Sigmoid colon (tissue), 6 donors: ENCODE measurements at regions not wholly inside any gene's neighbourhood (a gene's known extent, or its start where the extent isn't known, plus 50 kb on each side); places are given as distances from the start of the nearest gene placed in this dataset.
A peak's percentile ranks its signal among the peaks of the same experiment; 100 is the strongest.

Source experiments
- DNase-seq: peaks from one replicate; pipeline ENCODE4 v3.0.0-alpha.2; 2019
- H3K27ac ChIP-seq, 4 donors: fragments of 200-600 bp; sonication (generic); one replicate each; pipeline ENCODE4 v1.5.1; 2016 to 2019; ENCODE audit warnings: mild to moderate bottlenecking in 1 of 4
- H3K27me3 ChIP-seq, 3 donors: fragments of 200-600 bp; sonication (generic); one replicate each; pipeline ENCODE4 v1.5.1; 2019; ENCODE audit warnings: mild to moderate bottlenecking in 1 of 3
- H3K36me3 ChIP-seq, 4 donors: fragments of 200-600 bp; sonication (generic); one replicate each; pipeline ENCODE4 v1.5.1; 2016 to 2019
- H3K4me1 ChIP-seq, 4 donors: fragments of 200-600 bp; sonication (generic); one replicate each; pipeline ENCODE4 v1.5.1; 2017 to 2019
- H3K4me3 ChIP-seq, 4 donors: fragments of 200-600 bp; sonication (generic); one replicate each; pipeline ENCODE4 v1.5.1; 2017 to 2019; ENCODE audit warnings: mild to moderate bottlenecking in 2 of 4, moderate library complexity in 1 of 4
- H3K9me3 ChIP-seq, 4 donors: fragments of 200-600 bp in 3 of 4; sonication (generic) in 3 of 4; one replicate each; pipeline versions ENCODE4 v1.5.1 to v1.6.1; 2013 to 2019
- EP300 ChIP-seq, 4 donors: sonication (generic); formaldehyde crosslinking; IDR thresholded peaks; one replicate each; pipeline ENCODE4 v1.6.1; 2017; ENCODE audit warnings: antibody characterized with exemption in 4 of 4
- POLR2A ChIP-seq, 2 donors: fragments of 450-650 bp; IDR thresholded peaks; one replicate each; pipeline ENCODE4 v1.6.1; 2016; ENCODE audit warnings: antibody characterized with exemption in 2 of 2, mild to moderate bottlenecking in 2 of 2, moderate library complexity in 2 of 2
- POLR2AphosphoS5 ChIP-seq, 4 donors: sonication (generic); formaldehyde crosslinking; IDR thresholded peaks; one replicate each; pipeline ENCODE4 v1.6.1; 2017; ENCODE audit warnings: antibody characterized with exemption in 4 of 4
- WGBS, 2 donors: extraction: QIAGEN DNeasy Blood & Tissue Kit; methylation state at CpG; one replicate each; pipeline ENCODE4 v1.1.7; 2013; 5-methylcytosine and 5-hydroxymethylcytosine counted together
- intact Hi-C: fragments of 100-400 bp; cut with DNase I; formaldehyde crosslinking; loops from one replicate; pipeline ENCODE4 v1.15.1; 2023
- TF ChIP-seq, protein P1 (sequence below), 4 experiments: fragments of 450-650 bp in 3 of 4; fragments of 200-600 bp in 1 of 4; IDR thresholded peaks; one replicate each; pipeline ENCODE4 v1.5.1; 2016 to 2019; ENCODE audit warnings: antibody characterized with exemption in 4 of 4, mild to moderate bottlenecking in 3 of 4, moderate library complexity in 2 of 4
- donor health status: healthy with polysubstance abuse.
- donor health status: healthy.

DNA sequence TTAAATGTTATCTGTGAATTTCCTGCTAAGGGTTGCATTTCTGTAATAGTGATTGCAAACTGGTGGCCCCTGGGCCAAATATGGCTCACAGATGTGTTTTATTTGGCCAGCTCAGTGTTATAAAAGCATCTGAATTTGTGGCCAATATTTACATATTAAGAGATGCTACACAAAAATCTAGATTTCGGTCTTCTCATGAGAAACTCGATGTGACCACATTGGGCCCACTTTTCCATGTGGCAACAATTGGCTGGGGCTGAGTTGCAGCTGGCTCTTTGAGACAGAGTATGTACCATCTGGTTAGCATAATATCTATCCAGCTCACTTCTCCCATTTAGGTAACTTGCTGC, 244.5 kb upstream of the POU2AF2 start:
- H3K4me1 ChIP-seq, result peaks cover 0 to 8% (median 6%) of the 10 kb centered on the region in 4 donors
- no peak overlapping the region for H3K27ac ChIP-seq
- no peak overlapping the region for H3K4me3 ChIP-seq
- no peaks in the 10 kb centered on the region for H3K9me3 ChIP-seq
- H3K27me3 ChIP-seq, result no peaks in the 10 kb centered on the region
- H3K36me3 ChIP-seq, result no peaks in the 10 kb centered on the region
- 78 to 80% methylated on average over 2 of the region's 2 CpGs for WGBS, 2 donors
- no peak for DNase-seq
- TF ChIP-seq EP300 (IDR thresholded peaks at IDR 0.05) (no peak), POLR2AphosphoS5 (IDR thresholded peaks at IDR 0.05) (no peak), POLR2A (IDR thresholded peaks at IDR 0.05) (no peak)
- TF ChIP-seq, protein P1, sequence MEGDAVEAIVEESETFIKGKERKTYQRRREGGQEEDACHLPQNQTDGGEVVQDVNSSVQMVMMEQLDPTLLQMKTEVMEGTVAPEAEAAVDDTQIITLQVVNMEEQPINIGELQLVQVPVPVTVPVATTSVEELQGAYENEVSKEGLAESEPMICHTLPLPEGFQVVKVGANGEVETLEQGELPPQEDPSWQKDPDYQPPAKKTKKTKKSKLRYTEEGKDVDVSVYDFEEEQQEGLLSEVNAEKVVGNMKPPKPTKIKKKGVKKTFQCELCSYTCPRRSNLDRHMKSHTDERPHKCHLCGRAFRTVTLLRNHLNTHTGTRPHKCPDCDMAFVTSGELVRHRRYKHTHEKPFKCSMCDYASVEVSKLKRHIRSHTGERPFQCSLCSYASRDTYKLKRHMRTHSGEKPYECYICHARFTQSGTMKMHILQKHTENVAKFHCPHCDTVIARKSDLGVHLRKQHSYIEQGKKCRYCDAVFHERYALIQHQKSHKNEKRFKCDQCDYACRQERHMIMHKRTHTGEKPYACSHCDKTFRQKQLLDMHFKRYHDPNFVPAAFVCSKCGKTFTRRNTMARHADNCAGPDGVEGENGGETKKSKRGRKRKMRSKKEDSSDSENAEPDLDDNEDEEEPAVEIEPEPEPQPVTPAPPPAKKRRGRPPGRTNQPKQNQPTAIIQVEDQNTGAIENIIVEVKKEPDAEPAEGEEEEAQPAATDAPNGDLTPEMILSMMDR (IDR thresholded peaks at IDR 0.05), result no peak
- intact Hi-C loops, result no loop called here

DNA sequence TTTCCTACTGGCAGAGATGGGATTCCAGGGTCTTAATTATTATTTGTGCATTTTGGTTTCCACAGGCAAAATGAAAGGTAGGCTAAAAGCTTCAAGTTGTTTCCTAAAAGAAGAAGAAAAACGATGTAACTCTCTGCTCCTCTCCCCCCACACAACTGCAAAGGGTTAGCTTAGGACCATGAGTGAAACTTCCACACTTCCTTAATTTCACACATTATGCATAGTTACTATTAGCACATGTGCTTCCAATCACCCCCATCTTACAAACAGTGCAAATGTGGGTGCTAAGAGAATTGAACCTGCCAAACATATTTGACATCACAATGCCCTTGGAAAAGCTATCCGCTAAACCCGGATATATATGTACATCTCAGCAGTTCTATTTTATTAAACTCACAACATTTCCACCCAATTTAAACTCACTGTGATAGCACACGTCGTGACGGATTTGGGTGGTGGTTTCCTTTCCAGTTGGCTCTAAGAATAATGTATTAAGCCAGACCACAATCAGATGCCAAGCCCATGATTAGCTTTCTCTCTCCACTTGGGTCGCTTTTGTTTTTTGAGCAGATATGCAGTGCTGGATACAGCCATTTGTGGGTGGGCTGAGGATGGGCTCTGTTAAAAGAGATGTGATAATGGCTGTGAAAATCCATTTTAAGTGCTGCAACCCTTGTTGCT, 245.0 kb upstream of the POU2AF2 start:
- TF ChIP-seq EP300 (IDR thresholded peaks at IDR 0.05) (no peak), POLR2AphosphoS5 (IDR thresholded peaks at IDR 0.05) (no peak), POLR2A (IDR thresholded peaks at IDR 0.05) (no peak)
- TF ChIP-seq, protein P1 (IDR thresholded peaks at IDR 0.05), result no peak
- WGBS, 2 donors, result 82 to 90% methylated on average over 7 of the region's 7 CpGs
- no peak for DNase-seq

DNA sequence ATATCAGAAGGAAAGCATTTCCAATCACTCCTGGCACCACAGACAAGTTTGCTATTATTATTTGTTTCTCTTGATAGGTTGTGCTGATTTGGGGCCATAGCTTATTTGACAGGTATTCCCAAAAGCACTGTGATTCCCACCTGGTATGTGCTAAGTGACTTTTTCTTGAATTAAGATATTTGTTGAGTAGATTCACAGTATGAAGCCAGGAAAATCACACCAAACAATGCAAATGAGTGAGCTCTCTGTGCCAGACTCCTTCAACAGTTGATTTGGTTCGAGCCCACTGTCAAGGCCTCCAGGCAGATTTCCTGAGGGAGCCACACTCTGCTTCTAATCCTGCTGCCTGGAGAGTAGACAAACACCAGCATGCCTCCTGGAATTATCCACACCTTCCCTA, 253.0 kb upstream of the POU2AF2 start:
- intact Hi-C loops, result no loop called here
- Histone ChIP-seq H3K27me3 (no peaks in the 10 kb centered on the region), H3K36me3 (no peaks in the 10 kb centered on the region), H3K4me1 (peaks cover 0 to 35% (median 25%) of the 10 kb centered on the region in 4 donors), H3K27ac (peak overlapping the region in 2 of 4 donors; percentile 58 to 61), H3K4me3 (no peak overlapping the region), H3K9me3 (no peaks in the 10 kb centered on the region)
- TF ChIP-seq EP300 (IDR thresholded peaks at IDR 0.05) (no peak), POLR2A (IDR thresholded peaks at IDR 0.05) (no peak)
- no peak for DNase-seq
- WGBS, 2 donors, result 75 to 95% methylated on average over 1 of the region's 1 CpG

More for the DNA sequence above, 245.0 kb upstream of the POU2AF2 start:
- no peak overlapping the region for H3K4me3 ChIP-seq
- no peaks in the 10 kb centered on the region for H3K9me3 ChIP-seq
- H3K27ac ChIP-seq, result no peak overlapping the region
- no peaks in the 10 kb centered on the region for H3K36me3 ChIP-seq
- intact Hi-C loops, result no loop called here
- peaks cover 0 to 5% (median 5%) of the 10 kb centered on the region in 4 donors for H3K4me1 ChIP-seq
- no peaks in the 10 kb centered on the region for H3K27me3 ChIP-seq

DNA sequence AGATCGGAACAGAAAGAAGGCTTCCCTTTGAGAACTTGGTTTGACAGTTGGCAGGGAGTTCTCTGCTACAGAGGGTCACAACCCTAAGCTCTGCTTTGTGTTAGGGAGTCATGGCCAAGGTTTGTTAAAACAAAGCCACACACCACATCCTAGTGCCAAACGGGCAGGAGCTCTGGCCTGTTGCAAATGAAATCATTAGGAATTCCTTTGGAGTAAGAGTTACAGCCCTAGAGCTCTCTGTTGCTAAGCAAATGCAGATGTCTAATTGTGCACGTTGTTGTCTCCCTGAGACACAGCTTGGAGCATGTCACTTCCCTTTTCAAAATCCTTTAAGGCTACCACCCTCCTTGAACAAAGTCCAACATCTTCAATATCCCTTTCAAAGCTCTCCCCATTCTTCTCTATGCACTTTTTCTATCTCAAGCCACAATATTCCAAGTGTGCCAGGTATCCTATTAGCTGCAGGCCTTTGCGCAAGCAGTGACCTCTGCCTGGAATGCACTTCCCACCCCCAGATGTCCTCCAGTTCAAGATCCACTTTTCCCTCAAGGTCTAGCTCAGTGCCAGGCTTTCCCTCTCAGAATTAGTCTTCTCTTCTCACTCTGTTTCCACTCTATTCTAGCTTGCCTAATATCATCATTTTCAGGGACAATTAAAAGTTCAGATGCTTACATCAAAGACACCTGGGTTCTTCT, 253.7 kb upstream of the POU2AF2 start:
- no peaks in the 10 kb centered on the region for H3K27me3 ChIP-seq
- DNase-seq, result peak; percentile 75
- TF ChIP-seq POLR2AphosphoS5 (IDR thresholded peaks at IDR 0.05) (peak; percentile 45 to 92 (median 80)), POLR2A (IDR thresholded peaks at IDR 0.05) (no peak), EP300 (IDR thresholded peaks at IDR 0.05) (peak in 1 of 4 donors; percentile 59)
- TF ChIP-seq, protein P1 (IDR thresholded peaks at IDR 0.05), result no peak
- peak overlapping the region in 3 of 4 donors; percentile 13 to 61 (median 58) for H3K27ac ChIP-seq
- intact Hi-C loops, result no loop called here
- H3K9me3 ChIP-seq, result no peaks in the 10 kb centered on the region
- H3K4me3 ChIP-seq, result no peak overlapping the region
- peaks cover 0 to 35% (median 25%) of the 10 kb centered on the region in 4 donors for H3K4me1 ChIP-seq
- 71 to 79% methylated on average over 4 of the region's 4 CpGs for WGBS, 2 donors
- H3K36me3 ChIP-seq, result no peaks in the 10 kb centered on the region

DNA sequence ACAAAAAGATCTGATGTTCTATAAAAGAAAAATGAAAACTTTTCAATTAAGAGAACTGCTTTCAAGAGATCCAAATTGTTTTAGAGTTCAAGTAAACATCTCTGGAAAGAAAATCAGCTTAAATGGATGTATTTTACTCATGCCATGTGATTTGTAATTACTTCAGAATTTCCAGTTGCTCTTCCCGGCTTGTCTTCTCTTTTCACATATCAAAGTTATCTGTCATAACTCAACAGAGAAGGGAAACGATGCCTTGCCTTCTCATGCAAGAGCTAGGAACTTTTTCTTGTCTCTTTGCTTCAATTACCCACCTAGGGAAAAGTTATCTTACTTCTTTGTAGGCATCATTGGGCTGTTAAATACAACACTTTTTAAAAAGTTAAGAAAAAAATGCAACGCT, 255.2 kb upstream of the POU2AF2 start:
- no peaks in the 10 kb centered on the region for H3K27me3 ChIP-seq
- H3K4me3 ChIP-seq, result no peak overlapping the region
- intact Hi-C loops, result no loop called here
- no peaks in the 10 kb centered on the region for H3K9me3 ChIP-seq
- no peaks in the 10 kb centered on the region for H3K36me3 ChIP-seq
- H3K4me1 ChIP-seq, result peaks cover 0 to 35% (median 25%) of the 10 kb centered on the region in 4 donors
- no peak for DNase-seq
- WGBS, 2 donors, result 74 to 84% methylated on average over 3 of the region's 3 CpGs
- H3K27ac ChIP-seq, result no peak overlapping the region
- TF ChIP-seq, protein P1 (IDR thresholded peaks at IDR 0.05), result no peak
- no peak for TF ChIP-seq POLR2A (IDR thresholded peaks at IDR 0.05)
- TF ChIP-seq POLR2AphosphoS5 (IDR thresholded peaks at IDR 0.05), result no peak
- no peak for TF ChIP-seq EP300 (IDR thresholded peaks at IDR 0.05)
